Lower lobe of right lung (tissue), 2 donors: ENCODE measurements at regions not wholly inside any gene's neighbourhood (a gene's known extent, or its start where the extent isn't known, plus 50 kb on each side); places are given as distances from the start of the nearest gene placed in this dataset.

Source experiments
- ATAC-seq, 2 donors: fragments of 200-7000 bp; cut with Tn5 transposase; one replicate each; pipeline ENCODE4 v1.9.1; 2020 to 2022; ENCODE audit warnings: mild to moderate bottlenecking in 2 of 2, moderate library complexity in 2 of 2
- DNase-seq: peaks from one replicate; pipeline ENCODE4 v3.0.0-alpha.2; 2020
- H3K27ac ChIP-seq: fragments of 200-600 bp; one replicate; pipeline ENCODE4 v1.8.0; 2022
- H3K27me3 ChIP-seq: fragments of 200-600 bp; one replicate; pipeline ENCODE4 v1.8.0; 2022; ENCODE audit warnings: low read depth
- H3K36me3 ChIP-seq: fragments of 200-600 bp; one replicate; pipeline ENCODE4 v1.8.0; 2022; ENCODE audit warnings: mild to moderate bottlenecking
- H3K4me1 ChIP-seq: fragments of 200-600 bp; one replicate; pipeline ENCODE4 v1.8.0; 2022
- H3K4me3 ChIP-seq: fragments of 200-600 bp; one replicate; pipeline ENCODE4 v1.8.0; 2022; ENCODE audit warnings: mild to moderate bottlenecking
- H3K9me3 ChIP-seq: fragments of 200-600 bp; one replicate; pipeline ENCODE4 v1.8.0; 2022
- intact Hi-C: fragments of 100-400 bp; cut with DNase I; formaldehyde crosslinking; loops from one replicate; pipeline ENCODE4 v1.11.0; 2022
- TF ChIP-seq, protein P1 (sequence below): fragments of 200-600 bp; IDR thresholded peaks from one replicate; pipeline ENCODE4 v1.8.0; 2022; ENCODE audit warnings: antibody characterized with exemption, mild to moderate bottlenecking
- donor health status: DM: no; HTN: yes; CAD: no; lungs with severe emphysema.

- Histone ChIP-seq H3K27ac (no peak overlapping the region), H3K4me3 (no peak overlapping the region), H3K36me3 (no peaks in the 10 kb centered on the region), H3K27me3 (no peaks in the 10 kb centered on the region), H3K4me1 (no peaks in the 10 kb centered on the region), H3K9me3 (no peaks in the 10 kb centered on the region)
- TF ChIP-seq, protein P1, sequence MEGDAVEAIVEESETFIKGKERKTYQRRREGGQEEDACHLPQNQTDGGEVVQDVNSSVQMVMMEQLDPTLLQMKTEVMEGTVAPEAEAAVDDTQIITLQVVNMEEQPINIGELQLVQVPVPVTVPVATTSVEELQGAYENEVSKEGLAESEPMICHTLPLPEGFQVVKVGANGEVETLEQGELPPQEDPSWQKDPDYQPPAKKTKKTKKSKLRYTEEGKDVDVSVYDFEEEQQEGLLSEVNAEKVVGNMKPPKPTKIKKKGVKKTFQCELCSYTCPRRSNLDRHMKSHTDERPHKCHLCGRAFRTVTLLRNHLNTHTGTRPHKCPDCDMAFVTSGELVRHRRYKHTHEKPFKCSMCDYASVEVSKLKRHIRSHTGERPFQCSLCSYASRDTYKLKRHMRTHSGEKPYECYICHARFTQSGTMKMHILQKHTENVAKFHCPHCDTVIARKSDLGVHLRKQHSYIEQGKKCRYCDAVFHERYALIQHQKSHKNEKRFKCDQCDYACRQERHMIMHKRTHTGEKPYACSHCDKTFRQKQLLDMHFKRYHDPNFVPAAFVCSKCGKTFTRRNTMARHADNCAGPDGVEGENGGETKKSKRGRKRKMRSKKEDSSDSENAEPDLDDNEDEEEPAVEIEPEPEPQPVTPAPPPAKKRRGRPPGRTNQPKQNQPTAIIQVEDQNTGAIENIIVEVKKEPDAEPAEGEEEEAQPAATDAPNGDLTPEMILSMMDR, result no peak
- no peak for DNase-seq
- intact Hi-C loops, result no loop called here
- ATAC-seq, result no peak
Measured at GRCh38 chr2:140178234-140178633, 1398.0 kb upstream of the NXPH2 start.

DNA sequence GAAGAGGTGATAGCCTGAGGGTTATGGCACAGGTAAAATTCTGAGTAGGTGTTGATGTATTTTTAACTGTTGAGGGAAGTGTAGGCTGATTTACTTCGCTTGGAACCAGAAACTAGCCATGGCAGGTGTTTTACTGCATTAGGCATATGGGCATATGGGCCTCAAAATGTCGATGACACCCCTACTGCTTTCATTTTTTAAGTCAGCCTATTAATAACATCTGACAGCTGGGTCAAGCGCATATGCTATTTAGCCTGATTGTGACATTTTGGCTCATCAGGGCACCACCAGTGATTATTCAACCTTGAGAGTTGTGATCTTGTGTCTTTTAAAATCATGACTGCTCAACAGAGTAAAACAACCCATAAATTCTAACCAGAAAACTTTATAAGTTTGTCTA is 1396.9 kb upstream of the NXPH2 start:
- Histone ChIP-seq H3K36me3 (no peaks in the 10 kb centered on the region), H3K4me1 (no peaks in the 10 kb centered on the region), H3K27ac (no peak overlapping the region), H3K9me3 (no peaks in the 10 kb centered on the region), H3K4me3 (no peak overlapping the region), H3K27me3 (no peaks in the 10 kb centered on the region)
- intact Hi-C loops, result no loop called here
- ATAC-seq (no peak), DNase-seq (no peak)
- TF ChIP-seq, protein P1, result no peak

- H3K4me1 ChIP-seq, result no peaks in the 10 kb centered on the region
- intact Hi-C loops, result no loop called here
- H3K27ac ChIP-seq, result no peak overlapping the region
- no peak overlapping the region for H3K4me3 ChIP-seq
- ATAC-seq (no peak), DNase-seq (no peak)
- H3K27me3 ChIP-seq, result no peaks in the 10 kb centered on the region
- H3K9me3 ChIP-seq, result no peaks in the 10 kb centered on the region
- H3K36me3 ChIP-seq, result no peaks in the 10 kb centered on the region
- TF ChIP-seq, protein P1, result no peak
Measured at GRCh38 chr2:140173790-140174189, 1393.6 kb upstream of the NXPH2 start.

GRCh38 chr2:140164449-140164848 is 1384.3 kb upstream of the NXPH2 start:
- ATAC-seq, result no peak
- Histone ChIP-seq H3K4me3 (no peak overlapping the region), H3K27ac (no peak overlapping the region), H3K4me1 (no peaks in the 10 kb centered on the region), H3K27me3 (no peaks in the 10 kb centered on the region), H3K9me3 (no peaks in the 10 kb centered on the region), H3K36me3 (no peaks in the 10 kb centered on the region)
- intact Hi-C loops, result no loop called here
- TF ChIP-seq, protein P1, result no peak
- no peak for DNase-seq

GRCh38 chr2:140158259-140158658 is 1378.1 kb upstream of the NXPH2 start:
- DNase-seq (no peak), ATAC-seq (no peak)
- H3K4me3 ChIP-seq, result no peak overlapping the region
- no peak overlapping the region for H3K27ac ChIP-seq
- TF ChIP-seq, protein P1, result no peak
- intact Hi-C loops, result no loop called here
- no peaks in the 10 kb centered on the region for H3K27me3 ChIP-seq
- H3K4me1 ChIP-seq, result no peaks in the 10 kb centered on the region
- no peaks in the 10 kb centered on the region for H3K36me3 ChIP-seq
- H3K9me3 ChIP-seq, result no peaks in the 10 kb centered on the region

- TF ChIP-seq, protein P1, result no peak
- Histone ChIP-seq H3K4me3 (no peak overlapping the region), H3K27me3 (no peaks in the 10 kb centered on the region), H3K27ac (no peak overlapping the region), H3K36me3 (no peaks in the 10 kb centered on the region), H3K4me1 (no peaks in the 10 kb centered on the region), H3K9me3 (no peaks in the 10 kb centered on the region)
- ATAC-seq (no peak), DNase-seq (no peak)
- intact Hi-C loops, result no loop called here
Measured at GRCh38 chr2:140157816-140158215, 1377.6 kb upstream of the NXPH2 start.
